Keratinocyte (primary cell): ENCODE measurements at regions not wholly inside any gene's neighbourhood (a gene's known extent, or its start where the extent isn't known, plus 50 kb on each side); places are given as distances from the start of the nearest gene placed in this dataset.

ENCODE experiments used
- DNase-seq: peaks from one replicate; pipeline ENCODE4 v3.0.0-alpha.2; 2011; ENCODE audit warnings: low read depth, missing footprints, low spot score
- FAIRE-seq: peaks from 2 replicates; lab custom pipeline; 2011; peaks lifted over from hg19 to GRCh38; lab: Jason Lieb, UNC
- H2AFZ ChIP-seq: 2 replicates; pipeline ENCODE4 v1.6.0; 2012; ENCODE audit warnings: low read length, control low read depth, inconsistent platforms; ENCODE audit not compliant: control insufficient read depth
- H3K27ac ChIP-seq: 2 replicates; pipeline ENCODE4 v1.5.1; 2011; ENCODE audit warnings: low read length; ENCODE audit not compliant: control insufficient read depth, insufficient read depth
- H3K27me3 ChIP-seq: 3 replicates; pipeline ENCODE4 v1.6.0; 2011; ENCODE audit warnings: low read length; ENCODE audit not compliant: control insufficient read depth, insufficient read depth; ENCODE audit errors: extremely low read depth
- H3K36me3 ChIP-seq, 2 experiments: 2 replicates in 1 of 2; 3 replicates in 1 of 2; pipeline ENCODE4 v1.5.1; 2011; ENCODE audit warnings: low read length in 2 of 2, mild to moderate bottlenecking in 1 of 2; ENCODE audit not compliant: control insufficient read depth in 2 of 2, insufficient read depth in 2 of 2; ENCODE audit errors: extremely low read depth in 1 of 2
- H3K4me1 ChIP-seq: 3 replicates; pipeline ENCODE4 v1.5.1; 2011; ENCODE audit warnings: low read length; ENCODE audit not compliant: control insufficient read depth, insufficient read depth; ENCODE audit errors: extremely low read depth
- H3K4me2 ChIP-seq: 3 replicates; pipeline ENCODE4 v1.6.0; 2011; ENCODE audit warnings: low read depth, low read length; ENCODE audit not compliant: control insufficient read depth, insufficient read depth; ENCODE audit errors: extremely low read depth
- H3K4me3 ChIP-seq, 3 experiments: fragments of 200-600 bp in 1 of 3; sonication (generic) in 1 of 3; 2 replicates in 2 of 3; 3 replicates in 1 of 3; pipeline ENCODE4 v1.5.1; 2011 to 2016; ENCODE audit warnings: low read length in 3 of 3, mild to moderate bottlenecking in 3 of 3, control low read depth in 2 of 3, inconsistent platforms in 1 of 3, low read depth in 1 of 3, mixed read lengths in 1 of 3, mixed run types in 1 of 3, moderate library complexity in 1 of 3; ENCODE audit not compliant: control insufficient read depth in 2 of 3, insufficient read depth in 2 of 3; ENCODE audit errors: extremely low read depth in 1 of 3
- H3K79me2 ChIP-seq: 2 replicates; pipeline ENCODE4 v1.6.0; 2012; ENCODE audit warnings: low read length; ENCODE audit not compliant: control insufficient read depth, insufficient read depth
- H3K9ac ChIP-seq: 3 replicates; pipeline ENCODE4 v1.6.0; 2011; ENCODE audit warnings: low read length; ENCODE audit not compliant: control insufficient read depth, insufficient read depth; ENCODE audit errors: extremely low read depth
- H3K9me1 ChIP-seq: 3 replicates; pipeline ENCODE4 v1.6.0; 2011; ENCODE audit warnings: low read length; ENCODE audit not compliant: control insufficient read depth, insufficient read depth; ENCODE audit errors: extremely low read depth
- H3K9me3 ChIP-seq: 2 replicates; pipeline ENCODE4 v1.5.1; 2012; ENCODE audit warnings: low read depth, low read length; ENCODE audit not compliant: control insufficient read depth
- H4K20me1 ChIP-seq: 3 replicates; pipeline ENCODE4 v1.6.0; 2011; ENCODE audit warnings: low read length; ENCODE audit not compliant: control insufficient read depth, insufficient read depth; ENCODE audit errors: extremely low read depth
- CTCF ChIP-seq, 3 experiments: IDR thresholded peaks in 1 of 3; conservative IDR thresholded peaks in 1 of 3; optimal IDR thresholded peaks in 1 of 3; 2 replicates in 2 of 3; 3 replicates in 1 of 3; pipeline versions ENCODE3 to v1.5.1; 2011; ENCODE audit warnings: low read length in 3 of 3, mild to moderate bottlenecking in 3 of 3, moderate library complexity in 2 of 3, control low read depth in 1 of 3, inconsistent platforms in 1 of 3; ENCODE audit not compliant: insufficient read depth in 2 of 3; ENCODE audit errors: extremely low read depth in 1 of 3
- EZH2 ChIP-seq: IDR thresholded peaks from one replicate; pipeline ENCODE4 v1.6.1; 2012; ENCODE audit warnings: inconsistent platforms, mild to moderate bottlenecking, low read length, moderate library complexity
- dilution Hi-C: fragments of 300-500 bp; cut with MboI; formaldehyde crosslinking; loops from one replicate; pipeline ENCODE4 v1.7.0; 2020; ENCODE audit warnings: low sequenced_read_pairs; ENCODE audit not compliant: extremely low pct_ligation_motif_present

GRCh38 chr3:62955126-62955525 lies 79.9 kb upstream of the CADPS start:
- TF ChIP-seq CTCF (optimal IDR thresholded peaks at IDR 0.05 in 1 of 3, IDR thresholded peaks at IDR 0.05 in 1 of 3, conservative IDR thresholded peaks at IDR 0.05 in 1 of 3; ENCODE audit: extremely low read depth in 1 of 3, insufficient read depth in 2 of 3, low read length in 3 of 3) (no peak), EZH2 (no peak)
- FAIRE-seq (no peak), DNase-seq (no peak)
- no peaks in the 10 kb centered on the region for H3K36me3 ChIP-seq
- H3K4me1 ChIP-seq = no peaks in the 10 kb centered on the region
- H3K79me2 ChIP-seq = no peaks in the 10 kb centered on the region
- no peaks in the 10 kb centered on the region for H3K9me3 ChIP-seq
- no peaks in the 10 kb centered on the region for H4K20me1 ChIP-seq
- H3K27me3 ChIP-seq = no peaks in the 10 kb centered on the region
- H3K9ac ChIP-seq = no peak overlapping the region
- dilution Hi-C loops = no loop called here
- H3K9me1 ChIP-seq = no peaks in the 10 kb centered on the region
- H3K4me2 ChIP-seq = no peak overlapping the region
- no peak overlapping the region for H3K27ac ChIP-seq
- H3K4me3 ChIP-seq = no peak overlapping the region
- H2AFZ ChIP-seq = no peak overlapping the region

- Histone ChIP-seq H3K9me1 (no peaks in the 10 kb centered on the region), H3K9me3 (no peaks in the 10 kb centered on the region), H3K79me2 (no peaks in the 10 kb centered on the region), H3K27me3 (no peaks in the 10 kb centered on the region), H3K36me3 (no peaks in the 10 kb centered on the region), H3K4me2 (no peak overlapping the region), H3K27ac (no peak overlapping the region), H3K4me3 (no peak overlapping the region), H2AFZ (no peak overlapping the region), H3K9ac (no peak overlapping the region), H4K20me1 (no peaks in the 10 kb centered on the region), H3K4me1 (no peaks in the 10 kb centered on the region)
- dilution Hi-C loops = no loop called here
- DNase-seq (no peak), FAIRE-seq (no peak)
- TF ChIP-seq EZH2 = no peak
- no peak for TF ChIP-seq CTCF (optimal IDR thresholded peaks at IDR 0.05 in 1 of 3, IDR thresholded peaks at IDR 0.05 in 1 of 3, conservative IDR thresholded peaks at IDR 0.05 in 1 of 3; ENCODE audit: extremely low read depth in 1 of 3, insufficient read depth in 2 of 3, low read length in 3 of 3)
Measured at GRCh38 chr3:62956411-62956810, 81.2 kb upstream of the CADPS start.
